ENCODE measurements at regions not wholly inside any gene's neighbourhood (a gene's known extent, or its start where the extent isn't known, plus 50 kb on each side); places are given as distances from the start of the nearest gene placed in this dataset.

DNA sequence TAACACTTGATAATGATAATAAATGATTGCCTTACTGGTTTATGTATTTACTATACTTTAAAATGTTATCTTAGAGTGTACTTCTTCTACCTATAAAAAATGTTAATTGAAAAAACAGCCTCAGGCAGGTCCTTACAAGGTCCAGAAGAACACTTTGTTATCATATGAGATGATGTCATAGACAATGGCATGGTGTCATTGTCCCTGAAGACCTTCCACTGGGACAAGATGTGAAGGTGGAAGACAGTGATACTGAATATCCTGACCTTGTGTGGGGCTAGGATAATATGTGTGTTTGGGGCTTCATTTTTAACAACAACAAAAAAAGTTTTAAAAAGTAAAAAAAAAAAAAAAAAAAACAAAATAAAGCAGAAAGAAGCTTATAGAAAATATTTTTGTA is 342.2 kb upstream of the KYNU start:
- Histone ChIP-seq H3K27me3 (no peaks in the 10 kb centered on the region), H3K4me3 (no peak overlapping the region), H3K4me1 (no peaks in the 10 kb centered on the region), H3K9me3 (no peaks in the 10 kb centered on the region), H3K27ac (no peak overlapping the region), H3K36me3 (no peaks in the 10 kb centered on the region)
- ATAC-seq (no peak), FAIRE-seq (no peak), DNase-seq (no peak)
- TF ChIP-seq, protein P1, sequence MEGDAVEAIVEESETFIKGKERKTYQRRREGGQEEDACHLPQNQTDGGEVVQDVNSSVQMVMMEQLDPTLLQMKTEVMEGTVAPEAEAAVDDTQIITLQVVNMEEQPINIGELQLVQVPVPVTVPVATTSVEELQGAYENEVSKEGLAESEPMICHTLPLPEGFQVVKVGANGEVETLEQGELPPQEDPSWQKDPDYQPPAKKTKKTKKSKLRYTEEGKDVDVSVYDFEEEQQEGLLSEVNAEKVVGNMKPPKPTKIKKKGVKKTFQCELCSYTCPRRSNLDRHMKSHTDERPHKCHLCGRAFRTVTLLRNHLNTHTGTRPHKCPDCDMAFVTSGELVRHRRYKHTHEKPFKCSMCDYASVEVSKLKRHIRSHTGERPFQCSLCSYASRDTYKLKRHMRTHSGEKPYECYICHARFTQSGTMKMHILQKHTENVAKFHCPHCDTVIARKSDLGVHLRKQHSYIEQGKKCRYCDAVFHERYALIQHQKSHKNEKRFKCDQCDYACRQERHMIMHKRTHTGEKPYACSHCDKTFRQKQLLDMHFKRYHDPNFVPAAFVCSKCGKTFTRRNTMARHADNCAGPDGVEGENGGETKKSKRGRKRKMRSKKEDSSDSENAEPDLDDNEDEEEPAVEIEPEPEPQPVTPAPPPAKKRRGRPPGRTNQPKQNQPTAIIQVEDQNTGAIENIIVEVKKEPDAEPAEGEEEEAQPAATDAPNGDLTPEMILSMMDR (IDR thresholded peaks at IDR 0.05) = no peak
- intact Hi-C loops (cut with DNase I) = no loop called here

DNA sequence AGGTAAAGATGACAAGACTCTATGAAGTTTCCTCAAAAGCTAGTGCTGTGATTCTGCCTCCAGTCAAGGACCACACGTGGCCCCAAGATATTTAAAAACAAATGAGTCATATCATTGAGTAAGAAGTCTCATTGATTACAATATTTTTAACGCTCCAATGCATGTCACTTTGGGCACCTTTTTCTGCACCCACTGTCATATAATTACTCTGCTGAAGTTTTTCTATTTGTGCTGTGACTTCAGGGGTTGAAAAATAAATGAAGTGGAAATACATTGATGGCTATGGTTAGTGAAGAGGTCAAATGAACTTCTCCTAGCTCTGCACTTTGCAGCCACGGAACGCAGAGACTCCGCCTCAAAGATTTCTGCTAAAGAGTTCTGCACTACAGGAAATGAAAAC is 344.3 kb upstream of the KYNU start:
- TF ChIP-seq, protein P1 (IDR thresholded peaks at IDR 0.05) = no peak
- 61 to 76% methylated on average over 5 of the region's 5 CpGs for WGBS, 2 donors
- Histone ChIP-seq H3K9me3 (no peaks in the 10 kb centered on the region), H3K4me1 (no peaks in the 10 kb centered on the region), H3K36me3 (no peaks in the 10 kb centered on the region), H3K27ac (no peak overlapping the region), H3K4me3 (no peak overlapping the region), H3K27me3 (no peaks in the 10 kb centered on the region)
- FAIRE-seq (no peak), ATAC-seq (no peak), DNase-seq (no peak)
- intact Hi-C loops (cut with DNase I) = no loop called here

- H3K27ac ChIP-seq = no peak overlapping the region
- H3K36me3 ChIP-seq = no peaks in the 10 kb centered on the region
- TF ChIP-seq, protein P1 (IDR thresholded peaks at IDR 0.05) = no peak
- ATAC-seq (peak in 1 of 4 donors; percentile 18), DNase-seq (no peak), FAIRE-seq (no peak)
- no peak overlapping the region for H3K4me3 ChIP-seq
- 36 to 38% methylated on average over 4 of the region's 4 CpGs for WGBS, 2 donors
- H3K9me3 ChIP-seq = no peaks in the 10 kb centered on the region
- H3K27me3 ChIP-seq = no peaks in the 10 kb centered on the region
- no peaks in the 10 kb centered on the region for H3K4me1 ChIP-seq
- intact Hi-C loops (cut with DNase I) = no loop called here
Observed at GRCh38 chr2:142531377-142531776, 346.1 kb upstream of the KYNU start.

GRCh38 chr2:142525720-142526119 is 351.7 kb upstream of the KYNU start:
- no peak for FAIRE-seq
- TF ChIP-seq, protein P1 (IDR thresholded peaks at IDR 0.05) = no peak
- no peak for DNase-seq
- Histone ChIP-seq H3K9me3 (no peaks in the 10 kb centered on the region), H3K36me3 (no peaks in the 10 kb centered on the region), H3K27ac (no peak overlapping the region), H3K4me3 (no peak overlapping the region), H3K4me1 (no peaks in the 10 kb centered on the region), H3K27me3 (no peaks in the 10 kb centered on the region)
- 77 to 80% methylated on average over 3 of the region's 3 CpGs for WGBS, 2 donors
- intact Hi-C loops (cut with DNase I) = no loop called here
- no peak for ATAC-seq

- Histone ChIP-seq H3K9me3 (no peaks in the 10 kb centered on the region), H3K4me3 (no peak overlapping the region), H3K4me1 (no peaks in the 10 kb centered on the region), H3K27me3 (no peaks in the 10 kb centered on the region), H3K36me3 (no peaks in the 10 kb centered on the region), H3K27ac (no peak overlapping the region)
- DNase-seq (no peak), FAIRE-seq (no peak), ATAC-seq (no peak)
- intact Hi-C loops (cut with DNase I) = no loop called here
- WGBS, 2 donors = 60 to 63% methylated on average over 3 of the region's 3 CpGs
- TF ChIP-seq, protein P1 (IDR thresholded peaks at IDR 0.05) = no peak
Observed at GRCh38 chr2:142521492-142521891, 356.0 kb upstream of the KYNU start.
